ENCODE measurements at regions not wholly inside any gene's neighbourhood (a gene's known extent, or its start where the extent isn't known, plus 50 kb on each side); places are given as distances from the start of the nearest gene placed in this dataset.

DNA sequence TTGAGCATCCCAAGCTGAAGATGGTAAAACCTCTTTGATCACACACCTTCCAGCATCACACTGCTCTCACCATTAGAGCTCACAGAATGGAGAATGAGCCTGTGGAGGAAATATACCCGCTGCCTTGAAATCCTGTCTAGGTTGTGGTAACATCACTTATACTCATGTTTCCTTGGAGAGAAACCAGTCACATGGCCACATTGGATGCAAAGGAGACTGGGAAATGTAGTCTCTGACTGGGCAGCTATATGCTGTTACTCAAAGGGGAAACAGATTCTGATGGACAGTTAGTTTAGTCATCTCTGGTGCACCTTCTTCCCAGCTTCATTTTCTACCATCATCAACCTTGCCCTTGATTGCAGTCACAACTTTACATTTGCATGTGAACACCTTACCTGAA, 286.3 kb downstream of the ANKRD50 start:
- H3K27me3 ChIP-seq: no peaks in the 10 kb centered on the region
- H3K4me1 ChIP-seq: peaks cover 0 to 29% (median 14%) of the 10 kb centered on the region in 3 donors
- H3K4me3 ChIP-seq: no peak overlapping the region
- intact Hi-C loops (cut with DNase I): no loop called here
- TF ChIP-seq POLR2A (IDR thresholded peaks at IDR 0.05): no peak
- TF ChIP-seq, protein P1, sequence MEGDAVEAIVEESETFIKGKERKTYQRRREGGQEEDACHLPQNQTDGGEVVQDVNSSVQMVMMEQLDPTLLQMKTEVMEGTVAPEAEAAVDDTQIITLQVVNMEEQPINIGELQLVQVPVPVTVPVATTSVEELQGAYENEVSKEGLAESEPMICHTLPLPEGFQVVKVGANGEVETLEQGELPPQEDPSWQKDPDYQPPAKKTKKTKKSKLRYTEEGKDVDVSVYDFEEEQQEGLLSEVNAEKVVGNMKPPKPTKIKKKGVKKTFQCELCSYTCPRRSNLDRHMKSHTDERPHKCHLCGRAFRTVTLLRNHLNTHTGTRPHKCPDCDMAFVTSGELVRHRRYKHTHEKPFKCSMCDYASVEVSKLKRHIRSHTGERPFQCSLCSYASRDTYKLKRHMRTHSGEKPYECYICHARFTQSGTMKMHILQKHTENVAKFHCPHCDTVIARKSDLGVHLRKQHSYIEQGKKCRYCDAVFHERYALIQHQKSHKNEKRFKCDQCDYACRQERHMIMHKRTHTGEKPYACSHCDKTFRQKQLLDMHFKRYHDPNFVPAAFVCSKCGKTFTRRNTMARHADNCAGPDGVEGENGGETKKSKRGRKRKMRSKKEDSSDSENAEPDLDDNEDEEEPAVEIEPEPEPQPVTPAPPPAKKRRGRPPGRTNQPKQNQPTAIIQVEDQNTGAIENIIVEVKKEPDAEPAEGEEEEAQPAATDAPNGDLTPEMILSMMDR (IDR thresholded peaks at IDR 0.05): no peak
- no peak for DNase-seq
- no peaks in the 10 kb centered on the region for H3K9me3 ChIP-seq
- no peak overlapping the region for H3K27ac ChIP-seq
- no peaks in the 10 kb centered on the region for H3K36me3 ChIP-seq
- WGBS, 2 donors: 0% methylated on average over 1 of the region's 1 CpG

DNA sequence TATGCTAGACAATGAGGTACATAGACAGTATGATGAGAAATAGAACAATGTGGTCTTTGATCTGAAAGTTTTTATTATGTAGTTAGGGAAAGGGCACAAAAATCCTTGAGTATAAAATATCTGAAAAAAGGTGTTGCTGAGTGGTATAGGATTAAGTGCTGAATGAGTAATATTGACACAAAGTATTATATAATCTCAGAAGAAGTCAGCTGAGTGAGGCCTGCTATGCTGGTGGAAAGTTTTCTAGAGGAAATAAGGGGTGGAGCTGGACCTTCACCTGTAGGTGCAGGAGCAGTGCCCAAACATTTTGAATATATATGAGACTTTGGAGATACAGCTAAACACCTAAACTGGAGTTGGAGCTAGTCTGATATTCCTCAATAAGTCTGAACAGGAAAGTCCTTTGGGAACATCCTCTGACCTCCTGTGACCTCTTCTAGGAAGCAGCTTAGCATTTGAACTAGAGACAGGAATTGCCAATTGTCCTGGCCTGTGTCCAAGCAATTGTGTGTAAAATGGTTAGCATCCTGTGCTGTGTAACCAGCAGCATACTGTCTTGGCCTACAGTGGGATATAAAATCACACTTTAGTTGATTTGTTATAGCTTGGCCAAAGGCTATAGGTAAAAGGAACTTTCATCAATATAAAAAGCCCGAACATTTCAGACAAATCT, 285.3 kb downstream of the ANKRD50 start:
- Histone ChIP-seq H3K27ac (peak overlapping the region in 2 of 4 donors; percentile 2 to 29), H3K9me3 (no peaks in the 10 kb centered on the region), H3K4me1 (peaks cover 0 to 39% (median 20%) of the 10 kb centered on the region in 3 donors), H3K4me3 (no peak overlapping the region), H3K36me3 (no peaks in the 10 kb centered on the region), H3K27me3 (no peaks in the 10 kb centered on the region)
- DNase-seq: no peak
- intact Hi-C loops (cut with DNase I): no loop called here
- no peak for TF ChIP-seq POLR2A (IDR thresholded peaks at IDR 0.05)
- TF ChIP-seq, protein P1 (IDR thresholded peaks at IDR 0.05): no peak
- WGBS, 2 donors: 60 to 71% methylated on average over 1 of the region's 1 CpG

DNA sequence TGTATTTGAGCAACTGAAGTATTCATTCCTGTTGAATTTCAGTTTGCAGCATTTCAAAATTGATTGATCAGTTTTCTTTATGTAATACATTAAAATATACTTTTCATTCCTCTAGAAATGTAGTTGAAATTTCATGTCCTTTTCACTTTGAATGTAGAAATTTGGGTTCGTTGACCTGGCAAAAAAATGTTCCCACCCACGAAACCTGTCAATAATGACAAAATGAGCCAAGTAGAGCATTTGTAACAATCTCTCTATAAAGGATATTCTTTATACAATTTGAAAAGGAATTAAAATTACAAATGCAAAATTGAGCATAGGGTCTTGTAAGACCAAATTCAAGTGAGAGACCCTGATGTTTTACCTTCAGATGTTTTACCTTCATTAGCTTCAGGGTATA, 283.9 kb downstream of the ANKRD50 start:
- 88 to 92% methylated on average over 2 of the region's 2 CpGs for WGBS, 2 donors
- intact Hi-C loops (cut with DNase I): no loop called here
- no peak overlapping the region for H3K27ac ChIP-seq

DNA sequence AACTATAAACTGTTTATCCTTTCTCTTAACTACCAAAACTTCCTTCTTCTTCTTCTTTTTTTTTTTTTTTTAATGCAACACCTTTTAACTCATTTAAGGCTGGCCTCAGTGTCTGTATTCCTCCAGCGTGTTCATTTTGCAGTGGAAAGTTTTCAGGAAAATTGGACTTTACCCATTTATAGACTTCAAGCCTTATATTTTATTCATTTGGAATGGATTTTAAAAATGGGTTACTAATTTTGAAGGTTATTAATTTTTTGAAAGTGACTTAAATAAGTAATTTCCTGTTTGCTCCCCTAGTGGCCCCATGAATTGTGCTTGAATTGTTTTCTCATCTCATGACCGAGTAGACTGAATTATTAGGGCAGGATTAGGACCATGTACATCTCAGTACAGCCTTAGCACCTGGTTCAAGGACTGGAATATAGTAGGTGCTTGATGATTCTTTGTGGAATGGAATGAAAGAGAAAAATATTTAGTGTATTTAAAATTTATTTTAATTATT, 282.7 kb downstream of the ANKRD50 start:
- Histone ChIP-seq H3K4me3 (no peak overlapping the region), H3K36me3 (no peaks in the 10 kb centered on the region), H3K27me3 (no peaks in the 10 kb centered on the region), H3K4me1 (peaks cover 0 to 46% (median 21%) of the 10 kb centered on the region in 3 donors), H3K9me3 (no peaks in the 10 kb centered on the region), H3K27ac (no peak overlapping the region)
- intact Hi-C loops (cut with DNase I): no loop called here
- DNase-seq: no peak
- WGBS, 2 donors: 51 to 54% methylated on average over 2 of the region's 2 CpGs
- TF ChIP-seq, protein P1 (IDR thresholded peaks at IDR 0.05): no peak
- no peak for TF ChIP-seq POLR2A (IDR thresholded peaks at IDR 0.05)

More for the DNA sequence above, 283.9 kb downstream of the ANKRD50 start:
- H3K9me3 ChIP-seq: no peaks in the 10 kb centered on the region
- no peak overlapping the region for H3K4me3 ChIP-seq
- DNase-seq: no peak
- peaks cover 0 to 46% (median 21%) of the 10 kb centered on the region in 3 donors for H3K4me1 ChIP-seq
- H3K27me3 ChIP-seq: no peaks in the 10 kb centered on the region
- no peak for TF ChIP-seq POLR2A (IDR thresholded peaks at IDR 0.05)
- TF ChIP-seq, protein P1 (IDR thresholded peaks at IDR 0.05): no peak
- H3K36me3 ChIP-seq: no peaks in the 10 kb centered on the region

DNA sequence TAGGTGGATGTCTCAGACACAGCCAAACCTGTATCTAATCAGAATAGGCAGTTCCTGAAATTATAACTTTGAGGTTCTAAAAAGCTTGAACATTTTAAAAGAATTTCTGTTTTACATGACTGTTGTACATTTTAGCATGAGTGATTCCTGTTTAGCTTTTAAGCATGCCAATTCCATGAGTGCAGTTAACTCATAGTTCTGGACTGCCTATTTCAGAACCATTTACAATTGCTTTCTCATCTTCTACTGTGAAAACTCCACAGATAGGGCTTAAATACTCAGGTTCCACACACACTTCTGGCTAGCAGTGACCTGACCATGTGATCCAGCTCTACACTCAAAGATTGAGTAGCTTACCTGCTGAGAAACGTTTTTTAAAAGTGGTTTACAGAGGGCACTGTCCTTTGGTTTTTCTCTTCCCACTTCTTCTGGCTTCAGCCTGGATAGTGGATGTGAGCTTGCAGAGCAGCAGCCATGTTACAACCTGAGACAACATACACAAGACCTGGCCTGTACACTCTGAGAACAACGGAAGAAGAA, 280.8 kb downstream of the ANKRD50 start:
- peaks cover 0 to 43% (median 21%) of the 10 kb centered on the region in 3 donors for H3K4me1 ChIP-seq
- no peak overlapping the region for H3K4me3 ChIP-seq
- H3K27me3 ChIP-seq: no peaks in the 10 kb centered on the region
- 40 to 52% methylated on average over 2 of the region's 2 CpGs for WGBS, 2 donors
- DNase-seq: no peak
- intact Hi-C loops (cut with DNase I): no loop called here
- H3K9me3 ChIP-seq: no peaks in the 10 kb centered on the region
- TF ChIP-seq, protein P1 (IDR thresholded peaks at IDR 0.05): no peak
- TF ChIP-seq POLR2A (IDR thresholded peaks at IDR 0.05): no peak
- H3K36me3 ChIP-seq: no peaks in the 10 kb centered on the region
- H3K27ac ChIP-seq: no peak overlapping the region

Data from esophagus squamous epithelium (tissue), 5 donors.